Retina (tissue), 1 donor: ENCODE measurements at regions not wholly inside any gene's neighbourhood (a gene's known extent, or its start where the extent isn't known, plus 50 kb on each side); places are given as distances from the start of the nearest gene placed in this dataset.
A peak's percentile ranks its signal among the peaks of the same experiment; 100 is the strongest.
"Not testable (repeated sequence)": the region's sequence is repeated elsewhere in the genome, so short reads cannot be mapped to it uniquely, and the experiment has no call there.

Experiments
- DNase-seq: peaks from one replicate; pipeline ENCODE4 v3.0.0-alpha.2; 2016

- DNase-seq = no peak
Measured at GRCh38 chr3:193805448-193805847, 212.4 kb downstream of the OPA1 start.

- no peak for DNase-seq
Measured at GRCh38 chr3:193808317-193808716, 215.3 kb downstream of the OPA1 start.

- peak; percentile 79 for DNase-seq
Measured at GRCh38 chr3:193809106-193809505, 216.1 kb downstream of the OPA1 start.

- DNase-seq = no peak
Measured at GRCh38 chr3:193812078-193812725, 219.2 kb downstream of the OPA1 start.

- DNase-seq = no peak
Measured at GRCh38 chr3:193812791-193813500, 219.9 kb downstream of the OPA1 start.

GRCh38 chr3:193813501-193813830 lies 220.5 kb downstream of the OPA1 start:
- DNase-seq = no peak

GRCh38 chr3:193814166-193814892 lies 221.3 kb downstream of the OPA1 start:
- DNase-seq = no peak

GRCh38 chr3:193815246-193816027 lies 222.4 kb downstream of the OPA1 start:
- DNase-seq = no peak

- no peak for DNase-seq
Measured at GRCh38 chr3:193816028-193816395, 223.0 kb downstream of the OPA1 start.

GRCh38 chr3:193816656-193817311 lies 223.8 kb downstream of the OPA1 start:
- DNase-seq = peak; percentile 77

GRCh38 chr3:193819117-193820010 lies 226.4 kb downstream of the OPA1 start:
- no peak for DNase-seq

- DNase-seq = no peak
Measured at GRCh38 chr3:193821151-193821668, 228.2 kb downstream of the OPA1 start.

GRCh38 chr3:193822492-193823212 lies 229.6 kb downstream of the OPA1 start:
- DNase-seq = no peak

- DNase-seq = not testable (repeated sequence)
Measured at GRCh38 chr3:193823213-193823605, 230.2 kb downstream of the OPA1 start.

GRCh38 chr3:193824365-193824764 lies 231.4 kb downstream of the OPA1 start:
- DNase-seq = no peak

GRCh38 chr3:193825617-193826016 lies 232.6 kb downstream of the OPA1 start:
- no peak for DNase-seq

GRCh38 chr3:193826159-193826795 lies 233.3 kb downstream of the OPA1 start:
- no peak for DNase-seq

- no peak for DNase-seq
Measured at GRCh38 chr3:193827040-193827669, 234.1 kb downstream of the OPA1 start.

GRCh38 chr3:193827871-193828270 lies 234.9 kb downstream of the OPA1 start:
- DNase-seq = no peak

GRCh38 chr3:193828477-193828876 lies 235.5 kb downstream of the OPA1 start:
- DNase-seq = no peak
